Pancreas (tissue), 10 donors: ENCODE measurements at regions not wholly inside any gene's neighbourhood (a gene's known extent, or its start where the extent isn't known, plus 50 kb on each side); places are given as distances from the start of the nearest gene placed in this dataset.

Source experiments
- ATAC-seq, 4 donors: fragments of 200-7000 bp; cut with Tn5 transposase; one replicate each; pipeline versions ENCODE4 v1.8.0 to v1.9.1; 2020; ENCODE audit warnings: mild to moderate bottlenecking in 4 of 4, moderate library complexity in 4 of 4
- DNase-seq, 6 donors: peaks; one replicate each; pipeline ENCODE4 v3.0.0-alpha.2; 2020
- FAIRE-seq: peaks from 2 replicates; lab custom pipeline; 2012; peaks lifted over from hg19 to GRCh38; lab: Jason Lieb, UNC
- H3K27ac ChIP-seq, 4 donors: fragments of 200-600 bp; sonication (generic); 1 replicate in 3 of 4; 2 replicates in 1 of 4; pipeline versions ENCODE4 v1.5.0 to v1.8.0; 2020
- H3K27me3 ChIP-seq, 4 donors: fragments of 200-600 bp; one replicate each; pipeline ENCODE4 v1.8.0; 2021
- H3K36me3 ChIP-seq, 3 donors: fragments of 200-600 bp; sonication (generic) in 1 of 3; one replicate each; pipeline versions ENCODE4 v1.5.0 to v1.8.0; 2020 to 2021
- H3K4me1 ChIP-seq, 3 donors: fragments of 200-600 bp; one replicate each; pipeline ENCODE4 v1.8.0; 2021
- H3K4me3 ChIP-seq, 4 donors: fragments of 200-600 bp; sonication (generic) in 2 of 4; one replicate each; pipeline versions ENCODE4 v1.5.0 to v1.8.0; 2020 to 2021
- H3K9me3 ChIP-seq, 4 donors: fragments of 200-600 bp; one replicate each; pipeline ENCODE4 v1.8.0; 2021
- CTCF ChIP-seq, 4 donors: fragments of 200-600 bp; sonication (generic) in 3 of 4; IDR thresholded peaks; one replicate each; pipeline versions ENCODE4 v1.5.0 to v1.8.0; 2021; ENCODE audit warnings: antibody characterized with exemption in 4 of 4
- WGBS, 2 donors: extraction: QIAGEN DNeasy Blood & Tissue Kit; methylation state at CpG; one replicate each; pipeline ENCODE4 v1.1.7; 2013; 5-methylcytosine and 5-hydroxymethylcytosine counted together
- intact Hi-C, 3 donors: fragments of 100-400 bp; cut with DNase I; formaldehyde crosslinking; loops; one replicate each; pipeline versions ENCODE4 v1.11.1 to v1.14.2; 2022
- donor health status: healthy with polysubstance abuse.
- donor health status: DM: no; HTN: no; CAD: no; lungs with moderate emphysema.
- donor health status: DM: no; HTN: no; CAD: no.
- donor health status: control.
- donor health status: control.
- donor health status: Bipolar disorder and iron deficiency.
- donor health status: DM: yes; HTN: yes; CAD: no.
- donor health status: DM: no; HTN: no; CAD: no.
- donor health status: DM: no; HTN: no; CAD: no.
- donor health status: DM: yes; HTN: yes; CAD: no.

DNA sequence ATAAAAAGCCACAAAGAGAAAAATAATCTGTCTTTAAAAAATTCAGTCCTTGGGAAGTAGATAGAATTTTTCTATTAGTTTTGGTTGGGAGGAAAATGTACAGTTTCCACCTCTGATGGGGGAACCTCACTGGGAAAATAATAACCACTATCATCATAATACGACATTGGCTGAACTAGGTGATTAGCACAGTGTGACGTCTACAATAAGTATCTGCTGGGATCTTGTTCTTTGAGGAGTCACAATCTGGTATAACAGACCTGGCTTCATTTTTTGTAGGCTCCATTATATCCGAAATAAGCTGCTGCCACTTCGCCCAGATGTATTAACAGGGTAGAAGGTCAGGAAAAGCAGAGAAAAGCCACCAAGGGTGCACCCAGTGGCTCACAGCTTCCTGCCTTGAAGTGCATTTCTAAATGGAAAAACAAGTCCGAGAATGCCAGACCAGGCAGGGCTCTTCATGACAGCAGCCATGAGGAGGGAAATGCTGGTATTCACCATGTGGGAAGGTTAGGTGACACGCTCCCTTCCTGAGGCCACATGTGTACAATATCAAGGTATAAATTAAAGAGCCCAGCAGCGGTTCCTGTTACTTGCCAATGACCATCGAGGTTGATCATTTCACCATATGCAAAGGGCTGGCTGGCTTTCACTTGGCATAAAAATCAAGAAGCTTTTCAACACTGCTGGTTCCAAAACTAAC, 152.8 kb downstream of the PRELID2 start:
- no peak for TF ChIP-seq CTCF (IDR thresholded peaks at IDR 0.05)
- intact Hi-C loops = loop anchor here in 2 of 3 donors (5.0 to 10.0 kb wide), 3 partner anchors 132 to 372 kb away; no protein-coding TSS in a partner anchor
- ATAC-seq = no peak
- 87 to 91% methylated on average over 8 of the region's 8 CpGs for WGBS, 2 donors
- no peak overlapping the region for H3K27ac ChIP-seq
- no peaks in the 10 kb centered on the region for H3K27me3 ChIP-seq
- no peak for DNase-seq
- no peaks in the 10 kb centered on the region for H3K36me3 ChIP-seq
- FAIRE-seq = no peak
- peaks cover 0 to 4% (median 0%) of the 10 kb centered on the region in 3 donors for H3K4me1 ChIP-seq
- no peaks in the 10 kb centered on the region for H3K9me3 ChIP-seq
- no peak overlapping the region for H3K4me3 ChIP-seq

DNA sequence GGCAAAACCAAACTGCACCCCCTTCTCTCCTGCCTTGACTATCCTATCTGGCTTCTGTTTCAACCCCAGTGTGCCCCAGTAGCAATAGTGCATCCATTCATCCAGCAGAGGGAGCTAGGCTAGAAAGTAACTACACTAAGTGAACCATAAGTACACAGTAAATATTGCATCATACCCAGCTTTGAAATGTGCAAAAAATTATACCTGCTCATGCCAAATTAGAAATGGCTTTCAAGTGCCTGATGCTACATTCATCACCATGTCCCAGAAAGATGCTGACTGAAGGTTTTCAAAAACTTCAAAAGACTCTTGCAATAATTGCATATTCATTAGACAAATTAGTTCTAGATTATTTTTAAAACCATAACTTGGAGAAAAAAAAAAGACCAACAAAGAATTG, 153.5 kb downstream of the PRELID2 start:
- intact Hi-C loops = loop anchor here in 2 of 3 donors (5.0 to 10.0 kb wide), 3 partner anchors 133 to 373 kb away; no protein-coding TSS in a partner anchor
- Histone ChIP-seq H3K27ac (no peak overlapping the region), H3K9me3 (no peaks in the 10 kb centered on the region), H3K36me3 (no peaks in the 10 kb centered on the region), H3K4me3 (no peak overlapping the region), H3K4me1 (peaks cover 0 to 4% (median 0%) of the 10 kb centered on the region in 3 donors), H3K27me3 (no peaks in the 10 kb centered on the region)
- peak in 4 of 6 donors; percentile 32 to 74 (median 50) for DNase-seq
- FAIRE-seq = peak; percentile 17
- TF ChIP-seq CTCF (IDR thresholded peaks at IDR 0.05) = peak; percentile 50 to 68 (median 54)
- ATAC-seq = peak; percentile 94 to 99 (median 98)

GRCh38 chr5:145681216-145681615, 153.9 kb downstream of the PRELID2 start:
- H3K27ac ChIP-seq = no peak overlapping the region
- 39 to 50% methylated on average over 1 of the region's 1 CpG for WGBS, 2 donors
- no peak for TF ChIP-seq CTCF (IDR thresholded peaks at IDR 0.05)
- peaks cover 0 to 4% (median 0%) of the 10 kb centered on the region in 3 donors for H3K4me1 ChIP-seq
- FAIRE-seq = no peak
- no peaks in the 10 kb centered on the region for H3K27me3 ChIP-seq
- H3K9me3 ChIP-seq = no peaks in the 10 kb centered on the region
- ATAC-seq = peak; percentile 53 to 77 (median 68)
- DNase-seq = no peak
- H3K36me3 ChIP-seq = no peaks in the 10 kb centered on the region
- intact Hi-C loops = loop anchor here in 2 of 3 donors (5.0 to 10.0 kb wide), 3 partner anchors 134 to 374 kb away; no protein-coding TSS in a partner anchor
- no peak overlapping the region for H3K4me3 ChIP-seq

- peaks cover 0 to 4% (median 0%) of the 10 kb centered on the region in 3 donors for H3K4me1 ChIP-seq
- no peaks in the 10 kb centered on the region for H3K27me3 ChIP-seq
- no peak overlapping the region for H3K27ac ChIP-seq
- no peaks in the 10 kb centered on the region for H3K36me3 ChIP-seq
- ATAC-seq = peak; percentile 27 to 58 (median 52)
- H3K4me3 ChIP-seq = no peak overlapping the region
- intact Hi-C loops = loop anchor here in 2 of 3 donors (5.0 to 10.0 kb wide), 3 partner anchors 134 to 374 kb away; no protein-coding TSS in a partner anchor
- TF ChIP-seq CTCF (IDR thresholded peaks at IDR 0.05) = no peak
- DNase-seq = no peak
- 56 to 67% methylated on average over 7 of the region's 7 CpGs for WGBS, 2 donors
- no peak for FAIRE-seq
- no peaks in the 10 kb centered on the region for H3K9me3 ChIP-seq
Measured at GRCh38 chr5:145680767-145681166, 154.4 kb downstream of the PRELID2 start.

DNA sequence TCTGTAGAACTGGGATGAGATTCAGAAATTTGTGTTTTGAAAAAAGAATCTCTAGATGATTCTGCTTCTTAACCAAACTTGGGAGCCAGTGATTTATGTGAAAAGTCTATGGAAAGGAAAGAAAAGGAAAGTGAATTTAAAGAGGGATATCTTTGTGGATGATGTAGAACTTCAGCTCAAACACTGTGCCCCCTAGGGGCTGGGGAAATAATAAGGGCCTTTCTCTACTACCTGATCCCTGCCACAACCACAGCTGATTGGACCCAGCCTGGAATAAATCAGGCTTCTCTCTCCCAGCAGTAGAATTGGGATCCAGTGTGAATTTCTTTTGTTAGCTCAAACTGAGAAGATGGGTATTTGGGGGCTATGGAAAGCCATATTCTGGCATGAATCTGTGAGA, 155.0 kb downstream of the PRELID2 start:
- no peak overlapping the region for H3K27ac ChIP-seq
- H3K4me3 ChIP-seq = no peak overlapping the region
- peaks cover 0 to 4% (median 0%) of the 10 kb centered on the region in 3 donors for H3K4me1 ChIP-seq
- intact Hi-C loops = loop anchor here in 2 of 3 donors (5.0 to 10.0 kb wide), 3 partner anchors 135 to 375 kb away; no protein-coding TSS in a partner anchor
- TF ChIP-seq CTCF (IDR thresholded peaks at IDR 0.05) = no peak
- H3K36me3 ChIP-seq = no peaks in the 10 kb centered on the region
- no peaks in the 10 kb centered on the region for H3K27me3 ChIP-seq
- no peaks in the 10 kb centered on the region for H3K9me3 ChIP-seq
- no peak for FAIRE-seq
- ATAC-seq = peak in 1 of 4 donors; percentile 37
- no peak for DNase-seq
